GM12892 (cell line): ENCODE measurements at regions not wholly inside any gene's neighbourhood (a gene's known extent, or its start where the extent isn't known, plus 50 kb on each side); places are given as distances from the start of the nearest gene placed in this dataset.
A peak's percentile ranks its signal among the peaks of the same experiment; 100 is the strongest.

Source experiments
- DNase-seq: peaks from one replicate; pipeline ENCODE4 v3.0.0; 2011; ENCODE audit not compliant: insufficient read length
- FAIRE-seq: peaks from 2 replicates; lab custom pipeline; 2011; peaks lifted over from hg19 to GRCh38; lab: Jason Lieb, UNC
- POLR2A ChIP-seq: IDR thresholded peaks from 2 replicates; pipeline ENCODE4 v1.6.1; 2011; ENCODE audit warnings: low read depth, low read length, control low read depth
- POLR2AphosphoS5 ChIP-seq: IDR thresholded peaks from 2 replicates; pipeline ENCODE4 v1.6.1; 2011; ENCODE audit warnings: low read depth, low read length, control low read depth
- TAF1 ChIP-seq: IDR thresholded peaks from 2 replicates; pipeline ENCODE4 v1.6.1; 2011; ENCODE audit warnings: low read depth, mild to moderate bottlenecking, control low read depth, low read length, borderline replicate concordance

GRCh38 chr7:17129218-17129617 lies 169.2 kb upstream of the AHR start:
- DNase-seq (no peak), FAIRE-seq (no peak)
- TF ChIP-seq TAF1: no peak
- no peak for TF ChIP-seq POLR2AphosphoS5

GRCh38 chr7:17130281-17131059 lies 168.0 kb upstream of the AHR start:
- no peak for FAIRE-seq
- no peak for TF ChIP-seq POLR2A
- no peak for TF ChIP-seq POLR2AphosphoS5
- no peak for TF ChIP-seq TAF1
- no peak for DNase-seq

GRCh38 chr7:17131060-17131345 lies 167.4 kb upstream of the AHR start:
- DNase-seq (no peak), FAIRE-seq (no peak)
- TF ChIP-seq TAF1: no peak
- no peak for TF ChIP-seq POLR2AphosphoS5
- TF ChIP-seq POLR2A: no peak

GRCh38 chr7:17131983-17132655 lies 166.3 kb upstream of the AHR start:
- no peak for DNase-seq
- no peak for FAIRE-seq
- TF ChIP-seq POLR2A (no peak), TAF1 (no peak), POLR2AphosphoS5 (no peak)

GRCh38 chr7:17132726-17133125 lies 165.7 kb upstream of the AHR start:
- TF ChIP-seq POLR2AphosphoS5 (no peak), POLR2A (no peak), TAF1 (no peak)
- FAIRE-seq: no peak
- no peak for DNase-seq

GRCh38 chr7:17133977-17134376 lies 164.5 kb upstream of the AHR start:
- TF ChIP-seq POLR2A (no peak), TAF1 (no peak), POLR2AphosphoS5 (no peak)
- DNase-seq: no peak
- FAIRE-seq: no peak

GRCh38 chr7:17134786-17135185 lies 163.7 kb upstream of the AHR start:
- no peak for TF ChIP-seq POLR2AphosphoS5
- TF ChIP-seq POLR2A: no peak
- no peak for TF ChIP-seq TAF1
- no peak for DNase-seq
- peak; percentile 93 for FAIRE-seq

- DNase-seq: no peak
- FAIRE-seq: no peak
- no peak for TF ChIP-seq TAF1
- no peak for TF ChIP-seq POLR2A
- no peak for TF ChIP-seq POLR2AphosphoS5
Measured at GRCh38 chr7:17136126-17136525, 162.3 kb upstream of the AHR start.

GRCh38 chr7:17139081-17139480 lies 159.4 kb upstream of the AHR start:
- DNase-seq: no peak
- FAIRE-seq: no peak
- TF ChIP-seq TAF1 (no peak), POLR2A (no peak), POLR2AphosphoS5 (no peak)

- no peak for TF ChIP-seq POLR2A
- TF ChIP-seq TAF1: no peak
- DNase-seq (no peak), FAIRE-seq (no peak)
Measured at GRCh38 chr7:17140406-17140805, 158.0 kb upstream of the AHR start.

GRCh38 chr7:17142831-17143541 lies 155.5 kb upstream of the AHR start:
- no peak for TF ChIP-seq POLR2A
- no peak for TF ChIP-seq TAF1
- no peak for TF ChIP-seq POLR2AphosphoS5
- FAIRE-seq: peak; percentile 27
- DNase-seq: no peak
